NK-92 treated with Interleukin-12 subunit alpha and Interleukin-12 subunit beta, amount 100 ng/mL, for 24 hours (cell line): ENCODE measurements at regions not wholly inside any gene's neighbourhood (a gene's known extent, or its start where the extent isn't known, plus 50 kb on each side); places are given as distances from the start of the nearest gene placed in this dataset.

Experiments
- DNase-seq: peaks from one replicate; lab custom pipeline; 2025; lab: John Stamatoyannopoulos, UW

- DNase-seq, result no peak
Measured at GRCh38 chr2:12027136-12027535, 280.7 kb downstream of the LPIN1 start.

- no peak for DNase-seq
Measured at GRCh38 chr2:12031866-12032265, 285.4 kb downstream of the LPIN1 start.

- no peak for DNase-seq
Measured at GRCh38 chr2:12032398-12032797, 286.0 kb downstream of the LPIN1 start.

- DNase-seq, result no peak
Measured at GRCh38 chr2:12032975-12033374, 286.5 kb downstream of the LPIN1 start.

GRCh38 chr2:12033494-12033893 lies 287.1 kb downstream of the LPIN1 start:
- DNase-seq, result no peak

- no peak for DNase-seq
Measured at GRCh38 chr2:12034382-12034781, 287.9 kb downstream of the LPIN1 start.

GRCh38 chr2:12035029-12035720 lies 288.7 kb downstream of the LPIN1 start:
- no peak for DNase-seq

GRCh38 chr2:12035956-12036639 lies 289.7 kb downstream of the LPIN1 start:
- DNase-seq, result no peak

GRCh38 chr2:12036640-12036983 lies 290.2 kb downstream of the LPIN1 start:
- DNase-seq, result no peak

GRCh38 chr2:12037301-12037700 lies 290.9 kb downstream of the LPIN1 start:
- DNase-seq, result no peak

GRCh38 chr2:12041236-12041635 lies 294.8 kb downstream of the LPIN1 start:
- DNase-seq, result no peak

- DNase-seq, result no peak
Measured at GRCh38 chr2:12043131-12043530, 296.7 kb downstream of the LPIN1 start.

GRCh38 chr2:12044857-12045256 lies 298.4 kb downstream of the LPIN1 start:
- DNase-seq, result no peak

- DNase-seq, result no peak
Measured at GRCh38 chr2:12045864-12046291, 299.4 kb downstream of the LPIN1 start.

- no peak for DNase-seq
Measured at GRCh38 chr2:12046641-12047040, 300.2 kb downstream of the LPIN1 start.

- DNase-seq, result no peak
Measured at GRCh38 chr2:12047761-12048160, 301.3 kb downstream of the LPIN1 start.

GRCh38 chr2:12048550-12048949 lies 302.1 kb downstream of the LPIN1 start:
- no peak for DNase-seq

- DNase-seq, result no peak
Measured at GRCh38 chr2:12050396-12050795, 304.0 kb downstream of the LPIN1 start.

GRCh38 chr2:12051831-12052230 lies 305.4 kb downstream of the LPIN1 start:
- no peak for DNase-seq

- DNase-seq, result no peak
Measured at GRCh38 chr2:12052796-12053195, 306.4 kb downstream of the LPIN1 start.

GRCh38 chr2:12054956-12055618 lies 308.7 kb downstream of the LPIN1 start:
- no peak for DNase-seq

GRCh38 chr2:12057436-12058166 lies 311.2 kb downstream of the LPIN1 start:
- DNase-seq, result peak; percentile 84
